Suprapubic skin (tissue), 4 donors: ENCODE measurements at regions not wholly inside any gene's neighbourhood (a gene's known extent, or its start where the extent isn't known, plus 50 kb on each side); places are given as distances from the start of the nearest gene placed in this dataset.

Experiments
- EP300 ChIP-seq: sonication (generic); formaldehyde crosslinking; IDR thresholded peaks from one replicate; pipeline ENCODE4 v1.6.1; 2017; ENCODE audit warnings: antibody characterized with exemption
- POLR2A ChIP-seq, 2 donors: fragments of 450-650 bp; IDR thresholded peaks; one replicate each; pipeline ENCODE4 v1.6.1; 2017; ENCODE audit warnings: antibody characterized with exemption in 2 of 2, mild to moderate bottlenecking in 2 of 2, moderate library complexity in 2 of 2
- POLR2AphosphoS5 ChIP-seq, 3 donors: sonication (generic); formaldehyde crosslinking; IDR thresholded peaks; one replicate each; pipeline ENCODE4 v1.6.1; 2017; ENCODE audit warnings: antibody characterized with exemption in 3 of 3
- TF ChIP-seq, protein P1 (sequence below), 2 donors: fragments of 200-600 bp in 1 of 2; fragments of 450-650 bp in 1 of 2; sonication (generic) in 1 of 2; IDR thresholded peaks; one replicate each; pipeline ENCODE4 v1.5.1; 2016 to 2019; ENCODE audit warnings: antibody characterized with exemption in 2 of 2, mild to moderate bottlenecking in 1 of 2, moderate library complexity in 1 of 2

DNA sequence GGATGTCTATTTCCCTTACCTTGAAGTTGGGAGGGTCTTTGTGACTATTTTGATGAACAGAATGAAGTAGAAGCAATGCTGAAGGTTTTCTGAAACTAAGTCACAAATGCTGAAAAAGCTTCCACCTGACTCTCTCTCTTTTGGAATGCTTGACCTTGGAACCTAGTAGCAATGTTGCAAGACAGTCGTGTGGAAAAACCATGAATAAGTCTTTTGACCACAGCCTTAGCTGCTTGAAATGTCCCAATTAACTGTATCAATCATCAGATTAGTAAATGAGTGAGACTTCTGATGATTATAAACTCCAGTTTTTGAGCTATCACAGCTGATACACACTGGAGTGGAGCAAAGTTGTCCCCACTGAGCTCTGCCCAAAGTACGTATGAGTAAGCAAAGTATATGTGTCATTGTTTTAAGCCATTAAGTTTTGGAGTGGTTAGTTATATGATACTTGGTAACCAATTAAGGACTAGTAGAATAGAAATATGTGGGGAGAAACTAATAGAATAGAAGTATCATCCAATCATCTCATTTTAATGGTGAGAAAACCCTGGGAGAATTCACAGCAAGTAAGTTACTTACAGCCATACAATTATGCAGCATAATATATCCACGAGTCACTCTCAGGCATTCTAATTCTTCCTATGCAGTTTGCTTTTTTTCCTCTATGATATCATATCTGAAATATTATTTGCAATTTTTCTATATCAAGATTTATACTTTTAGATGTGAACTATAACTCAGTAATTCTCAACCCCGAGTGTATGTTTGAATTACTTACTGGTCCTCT lies 1010.6 kb downstream of the ROBO2 start:
- TF ChIP-seq, protein P1, sequence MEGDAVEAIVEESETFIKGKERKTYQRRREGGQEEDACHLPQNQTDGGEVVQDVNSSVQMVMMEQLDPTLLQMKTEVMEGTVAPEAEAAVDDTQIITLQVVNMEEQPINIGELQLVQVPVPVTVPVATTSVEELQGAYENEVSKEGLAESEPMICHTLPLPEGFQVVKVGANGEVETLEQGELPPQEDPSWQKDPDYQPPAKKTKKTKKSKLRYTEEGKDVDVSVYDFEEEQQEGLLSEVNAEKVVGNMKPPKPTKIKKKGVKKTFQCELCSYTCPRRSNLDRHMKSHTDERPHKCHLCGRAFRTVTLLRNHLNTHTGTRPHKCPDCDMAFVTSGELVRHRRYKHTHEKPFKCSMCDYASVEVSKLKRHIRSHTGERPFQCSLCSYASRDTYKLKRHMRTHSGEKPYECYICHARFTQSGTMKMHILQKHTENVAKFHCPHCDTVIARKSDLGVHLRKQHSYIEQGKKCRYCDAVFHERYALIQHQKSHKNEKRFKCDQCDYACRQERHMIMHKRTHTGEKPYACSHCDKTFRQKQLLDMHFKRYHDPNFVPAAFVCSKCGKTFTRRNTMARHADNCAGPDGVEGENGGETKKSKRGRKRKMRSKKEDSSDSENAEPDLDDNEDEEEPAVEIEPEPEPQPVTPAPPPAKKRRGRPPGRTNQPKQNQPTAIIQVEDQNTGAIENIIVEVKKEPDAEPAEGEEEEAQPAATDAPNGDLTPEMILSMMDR (IDR thresholded peaks at IDR 0.05), result no peak
- TF ChIP-seq POLR2A (IDR thresholded peaks at IDR 0.05) (no peak), EP300 (no peak), POLR2AphosphoS5 (IDR thresholded peaks at IDR 0.05) (no peak)
